ENCODE measurements at regions not wholly inside any gene's neighbourhood (a gene's known extent, or its start where the extent isn't known, plus 50 kb on each side); places are given as distances from the start of the nearest gene placed in this dataset.

DNA sequence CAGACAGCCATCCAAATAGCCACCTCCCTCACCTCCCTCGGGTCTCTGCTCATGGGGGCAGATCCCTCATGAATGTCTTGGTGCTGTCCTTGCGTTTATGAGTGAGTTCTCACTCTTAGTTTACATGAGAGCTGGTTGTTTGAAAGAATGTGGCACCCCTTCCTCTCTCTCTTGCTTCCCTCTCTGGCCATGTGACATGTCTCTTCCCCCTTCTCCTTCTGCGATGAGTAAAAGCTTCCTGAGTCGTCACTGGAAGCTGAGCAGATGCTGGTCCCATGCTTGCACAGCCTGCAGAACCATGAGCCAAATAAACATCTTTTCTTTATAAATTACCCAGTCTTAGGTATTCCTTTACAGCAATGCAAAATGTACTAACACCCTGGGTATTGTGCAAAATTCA lies 208.7 kb downstream of the LACC1 start:
- no peaks in the 10 kb centered on the region for H3K36me3 ChIP-seq
- H3K27me3 ChIP-seq, result no peaks in the 10 kb centered on the region
- H3K9me3 ChIP-seq (ENCODE audit: low read depth), result no peaks in the 10 kb centered on the region
- no peaks in the 10 kb centered on the region for H3K4me1 ChIP-seq (ENCODE audit: low read depth)
- TF ChIP-seq, protein P1, sequence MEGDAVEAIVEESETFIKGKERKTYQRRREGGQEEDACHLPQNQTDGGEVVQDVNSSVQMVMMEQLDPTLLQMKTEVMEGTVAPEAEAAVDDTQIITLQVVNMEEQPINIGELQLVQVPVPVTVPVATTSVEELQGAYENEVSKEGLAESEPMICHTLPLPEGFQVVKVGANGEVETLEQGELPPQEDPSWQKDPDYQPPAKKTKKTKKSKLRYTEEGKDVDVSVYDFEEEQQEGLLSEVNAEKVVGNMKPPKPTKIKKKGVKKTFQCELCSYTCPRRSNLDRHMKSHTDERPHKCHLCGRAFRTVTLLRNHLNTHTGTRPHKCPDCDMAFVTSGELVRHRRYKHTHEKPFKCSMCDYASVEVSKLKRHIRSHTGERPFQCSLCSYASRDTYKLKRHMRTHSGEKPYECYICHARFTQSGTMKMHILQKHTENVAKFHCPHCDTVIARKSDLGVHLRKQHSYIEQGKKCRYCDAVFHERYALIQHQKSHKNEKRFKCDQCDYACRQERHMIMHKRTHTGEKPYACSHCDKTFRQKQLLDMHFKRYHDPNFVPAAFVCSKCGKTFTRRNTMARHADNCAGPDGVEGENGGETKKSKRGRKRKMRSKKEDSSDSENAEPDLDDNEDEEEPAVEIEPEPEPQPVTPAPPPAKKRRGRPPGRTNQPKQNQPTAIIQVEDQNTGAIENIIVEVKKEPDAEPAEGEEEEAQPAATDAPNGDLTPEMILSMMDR (IDR thresholded peaks at IDR 0.05; ENCODE audit: low read depth, low read length), result no peak
- no peak overlapping the region for H3K4me3 ChIP-seq
- H3K27ac ChIP-seq, result no peak overlapping the region
- DNase-seq (ENCODE audit: low read depth in 1 of 2, low spot score in 1 of 2), result no peak

DNA sequence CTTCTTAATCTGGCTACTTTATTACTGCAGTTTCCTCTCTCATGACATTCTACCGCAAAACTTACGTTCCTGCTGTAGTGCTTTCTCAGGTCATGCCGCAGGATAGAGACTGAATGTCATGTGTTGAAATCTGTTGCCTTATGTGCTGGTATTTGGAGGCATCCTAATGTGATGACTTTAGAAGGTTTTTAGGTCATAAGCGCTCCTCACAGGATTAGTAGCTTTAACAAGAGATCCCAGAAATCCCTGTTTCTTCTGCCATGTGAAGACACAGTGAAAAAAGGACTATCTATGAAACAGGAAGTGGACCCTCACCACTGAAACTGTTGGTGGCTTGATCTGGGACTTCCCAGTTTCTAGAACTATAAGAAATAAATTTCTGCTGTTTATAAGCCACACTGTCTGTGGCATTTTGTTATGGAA lies 209.3 kb downstream of the LACC1 start:
- no peaks in the 10 kb centered on the region for H3K27me3 ChIP-seq
- no peaks in the 10 kb centered on the region for H3K9me3 ChIP-seq (ENCODE audit: low read depth)
- no peak overlapping the region for H3K27ac ChIP-seq
- H3K36me3 ChIP-seq, result no peaks in the 10 kb centered on the region
- H3K4me1 ChIP-seq (ENCODE audit: low read depth), result no peaks in the 10 kb centered on the region
- DNase-seq (ENCODE audit: low read depth in 1 of 2, low spot score in 1 of 2), result no peak
- TF ChIP-seq, protein P1 (IDR thresholded peaks at IDR 0.05; ENCODE audit: low read depth, low read length), result no peak
- H3K4me3 ChIP-seq, result no peak overlapping the region

DNA sequence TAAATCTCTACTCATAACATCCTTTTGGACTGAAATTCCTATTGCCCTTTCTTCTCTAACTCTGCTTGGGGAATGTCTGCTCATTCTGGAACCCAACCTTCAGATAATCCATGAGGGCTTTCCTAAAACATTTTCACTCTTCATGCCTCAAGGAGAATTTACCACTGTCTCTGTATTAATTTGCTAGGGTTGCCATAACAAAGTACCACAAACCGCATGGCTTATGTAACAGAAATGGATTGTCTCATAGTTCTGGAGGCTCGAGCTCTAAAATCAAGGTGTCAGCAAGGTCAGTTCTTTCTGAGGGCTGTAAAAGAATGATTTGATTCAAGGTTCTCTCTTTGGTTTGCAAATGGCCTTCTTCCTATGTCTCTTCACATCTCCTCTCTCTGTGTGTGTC lies 209.7 kb downstream of the LACC1 start:
- H3K36me3 ChIP-seq, result no peaks in the 10 kb centered on the region
- no peaks in the 10 kb centered on the region for H3K9me3 ChIP-seq (ENCODE audit: low read depth)
- TF ChIP-seq, protein P1 (IDR thresholded peaks at IDR 0.05; ENCODE audit: low read depth, low read length), result no peak
- H3K27me3 ChIP-seq, result no peaks in the 10 kb centered on the region
- H3K4me3 ChIP-seq, result no peak overlapping the region
- DNase-seq (ENCODE audit: low read depth in 1 of 2, low spot score in 1 of 2), result no peak
- H3K27ac ChIP-seq, result no peak overlapping the region
- no peaks in the 10 kb centered on the region for H3K4me1 ChIP-seq (ENCODE audit: low read depth)

DNA sequence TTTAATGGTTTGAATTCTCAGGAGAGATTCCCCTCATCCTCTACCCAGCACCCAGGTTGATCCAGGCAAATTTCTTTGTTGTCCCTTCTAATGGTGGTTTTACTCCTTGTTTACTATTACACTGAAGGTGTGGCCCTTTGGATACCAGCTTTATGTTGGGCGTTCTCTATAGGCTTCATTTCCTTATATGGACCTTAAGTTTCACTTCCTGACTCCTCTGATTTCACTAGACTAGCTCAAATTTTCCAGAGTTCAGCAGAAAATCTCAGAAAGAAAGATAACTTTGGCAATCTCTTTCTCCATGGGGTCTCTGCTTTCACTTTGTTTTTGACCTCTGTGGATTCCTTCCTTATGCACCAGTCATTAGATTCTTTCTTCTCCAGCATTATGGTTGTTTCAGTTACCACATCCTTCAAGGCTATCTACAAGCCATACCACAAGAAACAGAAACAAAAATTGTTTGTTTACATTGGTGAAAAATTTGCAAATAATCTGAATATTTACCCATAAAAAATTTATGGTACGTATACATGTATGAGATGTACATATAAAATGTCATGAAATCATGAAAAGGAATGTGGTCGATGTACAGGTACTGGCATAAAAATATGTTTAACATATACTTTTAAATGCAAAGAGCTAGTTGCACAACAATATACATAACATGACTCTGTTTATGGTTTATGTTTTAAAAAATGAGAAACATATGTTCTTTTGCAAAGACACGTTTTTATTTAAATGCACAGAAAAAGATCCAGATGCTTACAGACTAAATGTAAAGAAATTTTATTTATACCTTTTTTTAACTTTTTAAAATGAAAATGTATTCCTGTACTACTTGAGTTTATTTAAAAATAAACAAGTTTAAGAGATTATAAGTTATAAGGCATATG lies 212.6 kb downstream of the LACC1 start:
- no peak for DNase-seq (ENCODE audit: low read depth in 1 of 2, low spot score in 1 of 2)
- Histone ChIP-seq H3K4me3 (no peak overlapping the region), H3K27ac (no peak overlapping the region)

DNA sequence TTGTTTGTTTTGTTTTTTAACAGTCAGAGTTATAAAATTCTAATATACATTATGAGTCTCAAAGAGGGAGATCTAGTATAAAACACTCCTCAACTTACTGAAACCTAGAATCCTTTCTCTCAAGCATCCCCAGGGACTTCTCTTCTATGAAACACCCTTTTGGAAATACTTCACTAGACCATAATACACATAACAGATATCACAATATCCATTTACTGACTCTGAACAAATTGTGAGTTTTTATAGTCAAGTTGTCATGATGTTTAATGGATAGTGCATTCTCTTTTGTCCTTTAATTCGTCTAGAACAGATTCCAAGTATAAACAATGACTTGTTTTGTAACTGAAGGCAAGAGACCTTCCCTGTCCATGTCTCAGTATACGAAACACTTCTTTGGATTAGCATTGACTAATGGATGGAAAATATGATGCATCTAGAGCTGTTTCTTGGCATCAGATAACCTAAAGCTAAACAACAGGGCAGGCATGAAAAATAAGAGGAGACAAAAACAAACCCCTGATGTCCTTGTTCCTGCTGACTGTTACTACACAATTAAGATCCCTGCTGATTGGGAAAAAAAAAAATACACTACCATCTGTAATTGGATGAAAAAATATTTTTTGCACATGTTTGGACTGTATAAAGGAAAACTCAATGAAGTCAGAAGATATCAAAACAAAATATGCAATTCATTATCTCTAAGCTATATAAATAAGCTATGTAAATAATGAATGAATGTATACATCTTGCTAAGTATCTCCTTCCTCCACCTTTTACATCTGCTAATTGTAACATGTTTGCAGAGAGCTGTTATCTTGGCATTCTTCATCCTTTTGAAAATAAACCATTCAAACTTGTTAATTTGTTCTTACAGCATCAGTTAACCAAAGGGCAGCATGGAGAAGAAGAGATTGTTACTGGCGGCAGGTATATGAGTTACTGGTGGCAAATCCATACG lies 214.2 kb downstream of the LACC1 start:
- Histone ChIP-seq H3K27me3 (no peaks in the 10 kb centered on the region), H3K4me3 (no peak overlapping the region), H3K36me3 (no peaks in the 10 kb centered on the region), H3K27ac (no peak overlapping the region), H3K4me1 (ENCODE audit: low read depth) (peaks cover 6% of the 10 kb centered on the region), H3K9me3 (ENCODE audit: low read depth) (no peaks in the 10 kb centered on the region)
- DNase-seq (ENCODE audit: low read depth in 1 of 2, low spot score in 1 of 2), result peak in 1 of 2 donors; percentile 6
- TF ChIP-seq, protein P1 (IDR thresholded peaks at IDR 0.05; ENCODE audit: low read depth, low read length), result no peak

More for the DNA sequence above, 212.6 kb downstream of the LACC1 start:
- Histone ChIP-seq H3K9me3 (ENCODE audit: low read depth) (no peaks in the 10 kb centered on the region), H3K36me3 (no peaks in the 10 kb centered on the region), H3K4me1 (ENCODE audit: low read depth) (peaks cover 6% of the 10 kb centered on the region), H3K27me3 (no peaks in the 10 kb centered on the region)
- TF ChIP-seq, protein P1 (IDR thresholded peaks at IDR 0.05; ENCODE audit: low read depth, low read length), result no peak
